CD14-positive monocyte (primary cell): ENCODE measurements at regions not wholly inside any gene's neighbourhood (a gene's known extent, or its start where the extent isn't known, plus 50 kb on each side); places are given as distances from the start of the nearest gene placed in this dataset.

Experiments used
- DNase-seq, 3 donors: peaks; one replicate each; pipeline ENCODE4 v3.0.0-alpha.2; 2011 to 2022
- H2AFZ ChIP-seq: 2 replicates; pipeline ENCODE4 v1.6.0; 2012; ENCODE audit warnings: mild to moderate bottlenecking, low read depth, low read length, inconsistent platforms; ENCODE audit not compliant: insufficient read depth, poor library complexity, severe bottlenecking
- H3K27ac ChIP-seq, 2 donors: 1 replicate in 1 of 2; 2 replicates in 1 of 2; pipeline ENCODE4 v1.5.1; 2012 to 2013; ENCODE audit warnings: low read length in 2 of 2, control low read depth in 1 of 2, inconsistent platforms in 1 of 2, low read depth in 1 of 2, mild to moderate bottlenecking in 1 of 2
- H3K27me3 ChIP-seq, 2 donors: one replicate each; pipeline versions ENCODE4 v1.6.0 to v1.6.1; 2011 to 2013; ENCODE audit warnings: low read length in 2 of 2; ENCODE audit not compliant: control insufficient read depth in 2 of 2, insufficient read depth in 2 of 2
- H3K36me3 ChIP-seq, 2 donors: replicated peaks in 1 of 2; 1 replicate in 1 of 2; 2 replicates in 1 of 2; pipeline versions ENCODE4 v1.5.1 to v1.6.1; 2012 to 2013; ENCODE audit warnings: low read length in 2 of 2, control low read depth in 1 of 2, inconsistent platforms in 1 of 2, mild to moderate bottlenecking in 1 of 2; ENCODE audit not compliant: insufficient read depth in 2 of 2, control insufficient read depth in 1 of 2
- H3K4me1 ChIP-seq, 2 donors: 1 replicate in 1 of 2; 2 replicates in 1 of 2; pipeline versions ENCODE4 v1.5.1 to v1.6.1; 2012 to 2013; ENCODE audit warnings: low read length in 2 of 2, control low read depth in 1 of 2, inconsistent platforms in 1 of 2, mild to moderate bottlenecking in 1 of 2, moderate library complexity in 1 of 2; ENCODE audit not compliant: insufficient read depth in 2 of 2, control insufficient read depth in 1 of 2
- H3K4me2 ChIP-seq: replicated peaks from 2 replicates; pipeline ENCODE3; 2012; ENCODE audit warnings: low read length, moderate library complexity, mild to moderate bottlenecking; ENCODE audit not compliant: poor library complexity, severe bottlenecking; ENCODE audit errors: extremely low read depth
- H3K4me3 ChIP-seq, 3 experiments: fragments of 200-600 bp in 1 of 3; sonication (generic) in 1 of 3; replicated peaks in 1 of 3; 1 replicate in 2 of 3; 2 replicates in 1 of 3; pipeline ENCODE4 v1.5.1; 2011 to 2013; ENCODE audit warnings: low read length in 3 of 3, mild to moderate bottlenecking in 3 of 3, control low read depth in 2 of 3, low read depth in 2 of 3, inconsistent platforms in 1 of 3, moderate library complexity in 1 of 3
- H3K79me2 ChIP-seq: 2 replicates; pipeline ENCODE4 v1.6.0; 2012; ENCODE audit warnings: mild to moderate bottlenecking, control low read depth, inconsistent platforms, low read length, moderate library complexity; ENCODE audit not compliant: insufficient read depth
- H3K9ac ChIP-seq: 2 replicates; pipeline ENCODE4 v1.6.0; 2017; ENCODE audit warnings: low read length, mild to moderate bottlenecking; ENCODE audit not compliant: insufficient read depth, poor library complexity, severe bottlenecking
- H3K9me3 ChIP-seq, 2 donors: replicated peaks in 1 of 2; 1 replicate in 1 of 2; 2 replicates in 1 of 2; pipeline versions ENCODE4 v1.5.1 to v1.6.1; 2012 to 2013; ENCODE audit warnings: low read length in 2 of 2, control low read depth in 1 of 2; ENCODE audit not compliant: control insufficient read depth in 1 of 2, insufficient read depth in 1 of 2
- H4K20me1 ChIP-seq: 2 replicates; pipeline ENCODE4 v1.6.0; 2012; ENCODE audit warnings: mild to moderate bottlenecking, low read length, control low read depth, moderate library complexity; ENCODE audit not compliant: insufficient read depth
- H3K27ac Mint-ChIP-seq, 7 donors: one replicate each; pipeline ENCODE4 v1.8.0; 2020; ENCODE audit warnings: mild to moderate bottlenecking in 7 of 7, mixed read lengths in 7 of 7, moderate library complexity in 6 of 7, inconsistent platforms in 2 of 7
- H3K27me3 Mint-ChIP-seq, 3 donors: one replicate each; pipeline ENCODE4 v1.8.0; 2021 to 2022; ENCODE audit warnings: low read depth in 3 of 3, mild to moderate bottlenecking in 3 of 3, mixed read lengths in 3 of 3, moderate library complexity in 3 of 3, inconsistent platforms in 1 of 3
- H3K36me3 Mint-ChIP-seq, 2 donors: one replicate each; pipeline ENCODE4 v1.8.0; 2020; ENCODE audit warnings: mixed read lengths in 2 of 2, inconsistent platforms in 1 of 2, mild to moderate bottlenecking in 1 of 2
- H3K4me1 Mint-ChIP-seq: one replicate; pipeline ENCODE4 v1.8.0; 2020; ENCODE audit warnings: mild to moderate bottlenecking, mixed read lengths
- H3K4me3 Mint-ChIP-seq, 2 donors: one replicate each; pipeline ENCODE4 v1.8.0; 2020; ENCODE audit warnings: mild to moderate bottlenecking in 2 of 2, mixed read lengths in 2 of 2, moderate library complexity in 1 of 2
- H3K9me3 Mint-ChIP-seq, 7 donors: one replicate each; pipeline ENCODE4 v1.8.0; 2020 to 2022; ENCODE audit warnings: mixed read lengths in 7 of 7, mild to moderate bottlenecking in 6 of 7, moderate library complexity in 6 of 7, inconsistent platforms in 2 of 7
- CTCF ChIP-seq: fragments of 200-600 bp; IDR thresholded peaks from one replicate; pipeline ENCODE4 v1.8.0; 2022; ENCODE audit warnings: antibody characterized with exemption, mild to moderate bottlenecking
- WGBS: methylation state at CpG from one replicate; pipeline ENCODE4 v1.1.5; 2013; ENCODE audit warnings: missing lambda C conversion rate; ENCODE audit not compliant: insufficient coverage; 5-methylcytosine and 5-hydroxymethylcytosine counted together
- intact Hi-C, 2 donors: fragments of 100-400 bp; cut with micrococcal nuclease; formaldehyde crosslinking; loops; one replicate each; pipeline versions ENCODE4 v1.15.0 to v1.15.1; 2023

- H3K27ac ChIP-seq = no peak overlapping the region
- H3K9ac ChIP-seq = no peak overlapping the region
- no peaks in the 10 kb centered on the region for H3K4me1 ChIP-seq
- peaks cover 0 to 2% (median 0%) of the 10 kb centered on the region in 3 donors for H3K27me3 Mint-ChIP-seq
- intact Hi-C loops = no loop called here
- no peak for DNase-seq
- no peaks in the 10 kb centered on the region for H3K4me1 Mint-ChIP-seq
- no peaks in the 10 kb centered on the region for H3K9me3 ChIP-seq
- H3K36me3 Mint-ChIP-seq = no peaks in the 10 kb centered on the region
- no peaks in the 10 kb centered on the region for H3K27me3 ChIP-seq
- no peak for TF ChIP-seq CTCF
- no peak overlapping the region for H3K27ac Mint-ChIP-seq
- H3K79me2 ChIP-seq = no peaks in the 10 kb centered on the region
- H3K4me2 ChIP-seq = no peak overlapping the region
- H2AFZ ChIP-seq = no peak overlapping the region
- H3K4me3 ChIP-seq = no peak overlapping the region
- H4K20me1 ChIP-seq = no peaks in the 10 kb centered on the region
- H3K4me3 Mint-ChIP-seq = no peak overlapping the region
- H3K9me3 Mint-ChIP-seq = peaks cover 0 to 4% (median 1%) of the 10 kb centered on the region in 7 donors
- WGBS = 90% methylated on average over 7 of the region's 9 CpGs
- H3K36me3 ChIP-seq = no peaks in the 10 kb centered on the region
These were observed 128.6 kb downstream of the SLC17A6 start for GRCh38 chr11:22466809-22467208.

GRCh38 chr11:22466351-22466750 lies 128.2 kb downstream of the SLC17A6 start:
- H3K79me2 ChIP-seq = no peaks in the 10 kb centered on the region
- no peak overlapping the region for H3K9ac ChIP-seq
- no peak overlapping the region for H3K4me2 ChIP-seq
- H3K27ac ChIP-seq = no peak overlapping the region
- no peak overlapping the region for H3K4me3 Mint-ChIP-seq
- no peak overlapping the region for H3K27ac Mint-ChIP-seq
- no peaks in the 10 kb centered on the region for H3K27me3 ChIP-seq
- peaks cover 0 to 4% (median 1%) of the 10 kb centered on the region in 7 donors for H3K9me3 Mint-ChIP-seq
- H3K36me3 Mint-ChIP-seq = no peaks in the 10 kb centered on the region
- H3K9me3 ChIP-seq = no peaks in the 10 kb centered on the region
- no peaks in the 10 kb centered on the region for H3K4me1 Mint-ChIP-seq
- no peak overlapping the region for H3K4me3 ChIP-seq
- no peak overlapping the region for H2AFZ ChIP-seq
- DNase-seq = no peak
- no peaks in the 10 kb centered on the region for H4K20me1 ChIP-seq
- H3K36me3 ChIP-seq = no peaks in the 10 kb centered on the region
- no peaks in the 10 kb centered on the region for H3K4me1 ChIP-seq
- H3K27me3 Mint-ChIP-seq = peaks cover 0 to 2% (median 0%) of the 10 kb centered on the region in 3 donors
- TF ChIP-seq CTCF = no peak
- intact Hi-C loops = no loop called here
